HepG2 (cell line): ENCODE measurements at regions not wholly inside any gene's neighbourhood (a gene's known extent, or its start where the extent isn't known, plus 50 kb on each side); places are given as distances from the start of the nearest gene placed in this dataset.

Source experiments
- ATAC-seq: fragments of 200-7000 bp; cut with Tn5 transposase; 3 replicates; pipeline ENCODE4 v1.9.1; 2020; ENCODE audit warnings: mild to moderate bottlenecking, moderate library complexity
- BruUV-seq: library from RNA; stranded (reverse); fragments of 400-500 nt; replicated peaks from 2 replicates; lab custom pipeline; 2021; lab: Mats Ljungman, UMichigan
- CTCF ChIA-PET: fragments of 300-600 bp; formaldehyde crosslinking; extraction: SDS; loops from one replicate; lab custom pipeline; 2021; ENCODE audit warnings: low total read pairs, inconsistent platforms, low intra/inter-chr PET ratio; lab: Yijun Ruan, JAX
- POLR2A ChIA-PET: fragments of 350-600 bp; sonication (Branson Sonifier 250); formaldehyde crosslinking; loops from one replicate; lab custom pipeline; 2020; ENCODE audit warnings: antibody characterized with exemption, inconsistent platforms; lab: Yijun Ruan, JAX
- DNase-seq: peaks from one replicate; pipeline ENCODE4 v3.0.0-alpha.2; 2015; ENCODE audit warnings: low spot score
- FAIRE-seq: peaks from 3 replicates; lab custom pipeline; 2011; peaks lifted over from hg19 to GRCh38; lab: Jason Lieb, UNC
- H2AFZ ChIP-seq: one replicate; pipeline ENCODE4 v1.6.1; 2011; ENCODE audit warnings: low read length, inconsistent platforms
- H3K27ac ChIP-seq: fragments of 300-600 bp; 3 replicates; pipeline ENCODE4 v1.8.0; 2011; ENCODE audit warnings: mixed run types, mild to moderate bottlenecking, mixed read lengths, low read length, inconsistent platforms; ENCODE audit not compliant: insufficient read depth; ENCODE audit errors: extremely low read length
- H3K27me3 ChIP-seq, 2 experiments: fragments of 200-600 bp in 1 of 2; 2 replicates in 1 of 2; 3 replicates in 1 of 2; pipeline versions ENCODE4 v1.6.0 to v1.8.0; 2011; ENCODE audit warnings: low read length in 2 of 2, mild to moderate bottlenecking in 2 of 2, moderate library complexity in 2 of 2, inconsistent platforms in 1 of 2; ENCODE audit not compliant: insufficient read depth in 2 of 2, control insufficient read depth in 1 of 2
- H3K36me3 ChIP-seq, 2 experiments: fragments of 200-600 bp in 1 of 2; replicated peaks in 1 of 2; 2 replicates in 1 of 2; 3 replicates in 1 of 2; pipeline versions ENCODE4 v1.5.1 to v1.8.0; 2011; ENCODE audit warnings: low read length in 2 of 2, inconsistent platforms in 1 of 2; ENCODE audit not compliant: insufficient read depth in 2 of 2, control insufficient read depth in 1 of 2
- H3K4me1 ChIP-seq: 2 replicates; pipeline ENCODE4 v1.5.1; 2012; ENCODE audit warnings: low read length, inconsistent platforms; ENCODE audit not compliant: insufficient read depth
- H3K4me2 ChIP-seq: 2 replicates; pipeline ENCODE4 v1.6.0; 2011; ENCODE audit warnings: low read depth, low read length, inconsistent platforms
- H3K4me3 ChIP-seq, 3 experiments: fragments of 200-600 bp in 1 of 3; sonication (generic), shearing (Covaris generic) in 1 of 3; replicated peaks in 1 of 3; 2 replicates each; pipeline ENCODE4 v1.5.1; 2011 to 2016; ENCODE audit warnings: low read length in 3 of 3, inconsistent platforms in 2 of 3, low read depth in 2 of 3, mild to moderate bottlenecking in 2 of 3, control low read depth in 1 of 3, mixed read lengths in 1 of 3; ENCODE audit not compliant: insufficient read depth in 1 of 3
- H3K79me2 ChIP-seq: one replicate; pipeline ENCODE4 v1.6.1; 2011; ENCODE audit warnings: low read length, inconsistent platforms; ENCODE audit not compliant: insufficient read depth
- H3K9ac ChIP-seq: 2 replicates; pipeline ENCODE4 v1.6.0; 2011; ENCODE audit warnings: mild to moderate bottlenecking, low read depth, low read length, inconsistent platforms; ENCODE audit not compliant: insufficient read depth
- H3K9me3 ChIP-seq: 2 replicates; pipeline ENCODE4 v1.5.1; 2012; ENCODE audit warnings: mild to moderate bottlenecking, low read length
- H4K20me1 ChIP-seq: 2 replicates; pipeline ENCODE4 v1.6.0; 2011; ENCODE audit warnings: inconsistent platforms, mild to moderate bottlenecking, low read length, moderate library complexity; ENCODE audit not compliant: insufficient read depth
- ADNP ChIP-seq: sonication (generic); formaldehyde crosslinking; IDR thresholded peaks from 2 replicates; pipeline ENCODE4 v1.4.0; 2020; ENCODE audit warnings: missing genetic modification reagents
- GATA4 ChIP-seq: sonication (generic); IDR thresholded peaks from 2 replicates; pipeline ENCODE4 v1.6.1; 2016; ENCODE audit warnings: antibody characterized with exemption, low read depth, borderline replicate concordance
- GLI4 ChIP-seq: sonication (generic); formaldehyde crosslinking; IDR thresholded peaks from 2 replicates; pipeline ENCODE4 v1.5.1; 2020; ENCODE audit warnings: missing genetic modification reagents, mild to moderate bottlenecking, moderate library complexity, borderline replicate concordance
- GTF2F1 ChIP-seq: fragments of 150-350 bp; IDR thresholded peaks from 2 replicates; pipeline ENCODE4 v1.6.1; 2014; ENCODE audit warnings: low read length
- HNF4G ChIP-seq, 2 experiments: sonication (generic) in 1 of 2; formaldehyde crosslinking in 1 of 2; IDR thresholded peaks; 2 replicates each; pipeline versions ENCODE4 v1.4.0 to v1.6.1; 2011 to 2020; ENCODE audit warnings: borderline replicate concordance in 2 of 2, low read depth in 2 of 2, mild to moderate bottlenecking in 2 of 2, low read length in 1 of 2, missing genetic modification reagents in 1 of 2, moderate library complexity in 1 of 2
- HOXA3 ChIP-seq: sonication (generic); formaldehyde crosslinking; IDR thresholded peaks from 2 replicates; pipeline ENCODE4 v1.5.0; 2020; ENCODE audit warnings: missing genetic modification reagents
- POLR2AphosphoS5 ChIP-seq: IDR thresholded peaks from 2 replicates; pipeline ENCODE4 v1.6.1; 2012; ENCODE audit warnings: low read depth, low read length
- TARDBP ChIP-seq: sonication (generic); formaldehyde crosslinking; IDR thresholded peaks from 2 replicates; pipeline ENCODE4 v1.8.0; 2022; ENCODE audit warnings: mild to moderate bottlenecking, missing genetic modification reagents
- ZNF317 ChIP-seq: sonication (generic); formaldehyde crosslinking; IDR thresholded peaks from 2 replicates; pipeline ENCODE4 v1.5.0; 2020; ENCODE audit warnings: mild to moderate bottlenecking, missing genetic modification reagents
- ZNF720 ChIP-seq: sonication (generic); formaldehyde crosslinking; IDR thresholded peaks from 2 replicates; pipeline ENCODE4 v1.4.0; 2020; ENCODE audit warnings: missing genetic modification reagents
- ZNF724P ChIP-seq: sonication (generic); formaldehyde crosslinking; IDR thresholded peaks from 2 replicates; pipeline ENCODE4 v1.8.0; 2022; ENCODE audit warnings: missing genetic modification reagents, borderline replicate concordance
- ZNF775 ChIP-seq: sonication (generic); formaldehyde crosslinking; IDR thresholded peaks from 2 replicates; pipeline ENCODE4 v1.4.0; 2020; ENCODE audit warnings: missing genetic modification reagents, mild to moderate bottlenecking, moderate library complexity, borderline replicate concordance
- in situ Hi-C: cut with HindIII; loops from 2 replicates; pipeline ENCODE4 v1.10.0; 2017; ENCODE audit warnings: low pct_unique_long_range_greater_than_20kb; ENCODE audit not compliant: extremely low pct_ligation_motif_present
- intact Hi-C: fragments of 100-400 bp; cut with micrococcal nuclease; formaldehyde crosslinking; loops from one replicate; pipeline ENCODE4 v1.10.0; 2022; ENCODE audit not compliant: unreplicated experiment
- TF ChIP-seq, protein P1 (sequence below), 2 experiments: IDR thresholded peaks; 2 replicates each; pipeline ENCODE4 v1.6.1; 2011 to 2012; ENCODE audit warnings: low read length in 2 of 2, borderline replicate concordance in 1 of 2, low read depth in 1 of 2, mild to moderate bottlenecking in 1 of 2, moderate library complexity in 1 of 2
- TF ChIP-seq, protein P2 (sequence below): fragments of 450-650 bp; IDR thresholded peaks from 2 replicates; pipeline ENCODE4 v1.6.1; 2017
- TF ChIP-seq, protein P3 (sequence below): sonication (generic); formaldehyde crosslinking; IDR thresholded peaks from 2 replicates; pipeline ENCODE4 v1.4.0; 2020; ENCODE audit warnings: mild to moderate bottlenecking, missing genetic modification reagents

DNA sequence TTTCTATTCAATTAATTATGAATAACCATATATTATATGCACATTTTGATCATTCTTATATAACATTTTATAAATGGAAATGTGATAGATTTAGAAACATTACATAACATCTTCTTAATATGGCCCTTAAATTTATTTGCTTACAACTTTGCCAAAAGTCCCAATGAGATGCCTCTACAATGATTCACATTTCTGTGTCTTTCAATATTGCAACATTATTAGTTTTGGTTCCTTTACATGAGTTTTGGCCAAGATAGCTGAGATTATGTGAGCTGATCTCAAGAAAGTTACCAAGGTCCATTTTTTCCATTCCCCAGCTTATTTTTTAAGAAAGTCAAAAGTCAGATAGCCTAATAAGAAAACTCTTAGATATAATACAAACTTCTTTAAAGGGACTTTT, 361.2 kb downstream of the PCDH7 start:
- Histone ChIP-seq H3K4me1 (no peaks in the 10 kb centered on the region), H3K4me2 (no peak overlapping the region), H3K27me3 (no peaks in the 10 kb centered on the region), H3K9me3 (no peaks in the 10 kb centered on the region), H3K9ac (no peak overlapping the region), H3K27ac (no peak overlapping the region), H3K4me3 (no peak overlapping the region), H3K36me3 (no peaks in the 10 kb centered on the region), H4K20me1 (no peaks in the 10 kb centered on the region), H2AFZ (no peak overlapping the region), H3K79me2 (no peaks in the 10 kb centered on the region)
- in situ Hi-C loops (no loop called here), intact Hi-C loops (no loop called here)
- CTCF ChIA-PET = no interaction called here
- POLR2A ChIA-PET = no interaction called here
- no peak for DNase-seq
- BruUV-seq = no TSS peak
- no peak for FAIRE-seq
- no peak for ATAC-seq
- TF ChIP-seq, protein P1, sequence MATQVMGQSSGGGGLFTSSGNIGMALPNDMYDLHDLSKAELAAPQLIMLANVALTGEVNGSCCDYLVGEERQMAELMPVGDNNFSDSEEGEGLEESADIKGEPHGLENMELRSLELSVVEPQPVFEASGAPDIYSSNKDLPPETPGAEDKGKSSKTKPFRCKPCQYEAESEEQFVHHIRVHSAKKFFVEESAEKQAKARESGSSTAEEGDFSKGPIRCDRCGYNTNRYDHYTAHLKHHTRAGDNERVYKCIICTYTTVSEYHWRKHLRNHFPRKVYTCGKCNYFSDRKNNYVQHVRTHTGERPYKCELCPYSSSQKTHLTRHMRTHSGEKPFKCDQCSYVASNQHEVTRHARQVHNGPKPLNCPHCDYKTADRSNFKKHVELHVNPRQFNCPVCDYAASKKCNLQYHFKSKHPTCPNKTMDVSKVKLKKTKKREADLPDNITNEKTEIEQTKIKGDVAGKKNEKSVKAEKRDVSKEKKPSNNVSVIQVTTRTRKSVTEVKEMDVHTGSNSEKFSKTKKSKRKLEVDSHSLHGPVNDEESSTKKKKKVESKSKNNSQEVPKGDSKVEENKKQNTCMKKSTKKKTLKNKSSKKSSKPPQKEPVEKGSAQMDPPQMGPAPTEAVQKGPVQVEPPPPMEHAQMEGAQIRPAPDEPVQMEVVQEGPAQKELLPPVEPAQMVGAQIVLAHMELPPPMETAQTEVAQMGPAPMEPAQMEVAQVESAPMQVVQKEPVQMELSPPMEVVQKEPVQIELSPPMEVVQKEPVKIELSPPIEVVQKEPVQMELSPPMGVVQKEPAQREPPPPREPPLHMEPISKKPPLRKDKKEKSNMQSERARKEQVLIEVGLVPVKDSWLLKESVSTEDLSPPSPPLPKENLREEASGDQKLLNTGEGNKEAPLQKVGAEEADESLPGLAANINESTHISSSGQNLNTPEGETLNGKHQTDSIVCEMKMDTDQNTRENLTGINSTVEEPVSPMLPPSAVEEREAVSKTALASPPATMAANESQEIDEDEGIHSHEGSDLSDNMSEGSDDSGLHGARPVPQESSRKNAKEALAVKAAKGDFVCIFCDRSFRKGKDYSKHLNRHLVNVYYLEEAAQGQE (IDR thresholded peaks at IDR 0.05; ENCODE audit: borderline replicate concordance in 1 of 2, low read depth in 1 of 2, low read length in 2 of 2) = no peak
- TF ChIP-seq ADNP = no peak
- TF ChIP-seq HOXA3 = no peak
- TF ChIP-seq, protein P2, sequence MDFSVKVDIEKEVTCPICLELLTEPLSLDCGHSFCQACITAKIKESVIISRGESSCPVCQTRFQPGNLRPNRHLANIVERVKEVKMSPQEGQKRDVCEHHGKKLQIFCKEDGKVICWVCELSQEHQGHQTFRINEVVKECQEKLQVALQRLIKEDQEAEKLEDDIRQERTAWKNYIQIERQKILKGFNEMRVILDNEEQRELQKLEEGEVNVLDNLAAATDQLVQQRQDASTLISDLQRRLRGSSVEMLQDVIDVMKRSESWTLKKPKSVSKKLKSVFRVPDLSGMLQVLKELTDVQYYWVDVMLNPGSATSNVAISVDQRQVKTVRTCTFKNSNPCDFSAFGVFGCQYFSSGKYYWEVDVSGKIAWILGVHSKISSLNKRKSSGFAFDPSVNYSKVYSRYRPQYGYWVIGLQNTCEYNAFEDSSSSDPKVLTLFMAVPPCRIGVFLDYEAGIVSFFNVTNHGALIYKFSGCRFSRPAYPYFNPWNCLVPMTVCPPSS = no peak
- TF ChIP-seq GTF2F1 = no peak
- TF ChIP-seq ZNF720 (CRISPR knock-in tag) = no peak
- TF ChIP-seq, protein P3, sequence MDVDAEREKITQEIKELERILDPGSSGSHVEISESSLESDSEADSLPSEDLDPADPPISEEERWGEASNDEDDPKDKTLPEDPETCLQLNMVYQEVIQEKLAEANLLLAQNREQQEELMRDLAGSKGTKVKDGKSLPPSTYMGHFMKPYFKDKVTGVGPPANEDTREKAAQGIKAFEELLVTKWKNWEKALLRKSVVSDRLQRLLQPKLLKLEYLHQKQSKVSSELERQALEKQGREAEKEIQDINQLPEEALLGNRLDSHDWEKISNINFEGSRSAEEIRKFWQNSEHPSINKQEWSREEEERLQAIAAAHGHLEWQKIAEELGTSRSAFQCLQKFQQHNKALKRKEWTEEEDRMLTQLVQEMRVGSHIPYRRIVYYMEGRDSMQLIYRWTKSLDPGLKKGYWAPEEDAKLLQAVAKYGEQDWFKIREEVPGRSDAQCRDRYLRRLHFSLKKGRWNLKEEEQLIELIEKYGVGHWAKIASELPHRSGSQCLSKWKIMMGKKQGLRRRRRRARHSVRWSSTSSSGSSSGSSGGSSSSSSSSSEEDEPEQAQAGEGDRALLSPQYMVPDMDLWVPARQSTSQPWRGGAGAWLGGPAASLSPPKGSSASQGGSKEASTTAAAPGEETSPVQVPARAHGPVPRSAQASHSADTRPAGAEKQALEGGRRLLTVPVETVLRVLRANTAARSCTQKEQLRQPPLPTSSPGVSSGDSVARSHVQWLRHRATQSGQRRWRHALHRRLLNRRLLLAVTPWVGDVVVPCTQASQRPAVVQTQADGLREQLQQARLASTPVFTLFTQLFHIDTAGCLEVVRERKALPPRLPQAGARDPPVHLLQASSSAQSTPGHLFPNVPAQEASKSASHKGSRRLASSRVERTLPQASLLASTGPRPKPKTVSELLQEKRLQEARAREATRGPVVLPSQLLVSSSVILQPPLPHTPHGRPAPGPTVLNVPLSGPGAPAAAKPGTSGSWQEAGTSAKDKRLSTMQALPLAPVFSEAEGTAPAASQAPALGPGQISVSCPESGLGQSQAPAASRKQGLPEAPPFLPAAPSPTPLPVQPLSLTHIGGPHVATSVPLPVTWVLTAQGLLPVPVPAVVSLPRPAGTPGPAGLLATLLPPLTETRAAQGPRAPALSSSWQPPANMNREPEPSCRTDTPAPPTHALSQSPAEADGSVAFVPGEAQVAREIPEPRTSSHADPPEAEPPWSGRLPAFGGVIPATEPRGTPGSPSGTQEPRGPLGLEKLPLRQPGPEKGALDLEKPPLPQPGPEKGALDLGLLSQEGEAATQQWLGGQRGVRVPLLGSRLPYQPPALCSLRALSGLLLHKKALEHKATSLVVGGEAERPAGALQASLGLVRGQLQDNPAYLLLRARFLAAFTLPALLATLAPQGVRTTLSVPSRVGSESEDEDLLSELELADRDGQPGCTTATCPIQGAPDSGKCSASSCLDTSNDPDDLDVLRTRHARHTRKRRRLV = no peak
- no peak for TF ChIP-seq GATA4
- TF ChIP-seq GLI4 (CRISPR knock-in tag) = no peak
- TF ChIP-seq ZNF317 (CRISPR knock-in tag) = no peak
- no peak for TF ChIP-seq TARDBP (CRISPR knock-in tag)
- TF ChIP-seq ZNF724P (CRISPR knock-in tag) = no peak
- TF ChIP-seq HNF4G (IDR thresholded peaks at IDR 0.05; ENCODE audit: borderline replicate concordance, low read depth, low read length) = no peak
- no peak for TF ChIP-seq HNF4G (CRISPR knock-in tag; IDR thresholded peaks at IDR 0.05; ENCODE audit: borderline replicate concordance, low read depth)
- TF ChIP-seq ZNF775 = no peak
- no peak for TF ChIP-seq POLR2AphosphoS5
